ENCODE measurements at regions not wholly inside any gene's neighbourhood (a gene's known extent, or its start where the extent isn't known, plus 50 kb on each side); places are given as distances from the start of the nearest gene placed in this dataset.
"Not testable (repeated sequence)": the region's sequence is repeated elsewhere in the genome, so short reads cannot be mapped to it uniquely, and the experiment has no call there.

DNA sequence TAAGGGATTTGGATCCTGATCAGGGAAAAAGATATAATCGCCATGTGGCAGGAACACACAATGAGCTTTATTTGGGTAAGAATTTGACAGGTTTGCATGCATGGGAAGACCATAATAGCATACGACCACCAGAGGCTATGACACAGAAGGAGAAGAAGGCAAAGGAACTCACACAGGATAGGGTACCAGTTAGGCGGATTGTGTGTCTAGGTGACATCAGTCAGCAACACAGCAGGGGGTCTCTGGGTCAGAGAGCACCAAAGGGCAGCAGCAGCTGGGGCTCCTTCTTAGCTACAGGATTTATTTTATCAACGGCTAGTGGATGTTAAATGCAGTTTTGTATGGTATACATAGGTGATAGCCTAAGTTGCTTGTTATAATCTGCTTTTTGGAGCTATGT is 551.3 kb downstream of the KCNT2 start:
- intact Hi-C loops (cut with DNase I), result no loop called here
- Histone ChIP-seq H3K4me1 (no peaks in the 10 kb centered on the region), H3K27ac (no peak overlapping the region), H3K9me3 (no peaks in the 10 kb centered on the region), H3K4me3 (no peak overlapping the region), H3K36me3 (no peaks in the 10 kb centered on the region), H3K27me3 (no peaks in the 10 kb centered on the region)
- TF ChIP-seq POLR2A (IDR thresholded peaks at IDR 0.05), result no peak
- TF ChIP-seq, protein P1, sequence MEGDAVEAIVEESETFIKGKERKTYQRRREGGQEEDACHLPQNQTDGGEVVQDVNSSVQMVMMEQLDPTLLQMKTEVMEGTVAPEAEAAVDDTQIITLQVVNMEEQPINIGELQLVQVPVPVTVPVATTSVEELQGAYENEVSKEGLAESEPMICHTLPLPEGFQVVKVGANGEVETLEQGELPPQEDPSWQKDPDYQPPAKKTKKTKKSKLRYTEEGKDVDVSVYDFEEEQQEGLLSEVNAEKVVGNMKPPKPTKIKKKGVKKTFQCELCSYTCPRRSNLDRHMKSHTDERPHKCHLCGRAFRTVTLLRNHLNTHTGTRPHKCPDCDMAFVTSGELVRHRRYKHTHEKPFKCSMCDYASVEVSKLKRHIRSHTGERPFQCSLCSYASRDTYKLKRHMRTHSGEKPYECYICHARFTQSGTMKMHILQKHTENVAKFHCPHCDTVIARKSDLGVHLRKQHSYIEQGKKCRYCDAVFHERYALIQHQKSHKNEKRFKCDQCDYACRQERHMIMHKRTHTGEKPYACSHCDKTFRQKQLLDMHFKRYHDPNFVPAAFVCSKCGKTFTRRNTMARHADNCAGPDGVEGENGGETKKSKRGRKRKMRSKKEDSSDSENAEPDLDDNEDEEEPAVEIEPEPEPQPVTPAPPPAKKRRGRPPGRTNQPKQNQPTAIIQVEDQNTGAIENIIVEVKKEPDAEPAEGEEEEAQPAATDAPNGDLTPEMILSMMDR (IDR thresholded peaks at IDR 0.05), result no peak
- DNase-seq, result no peak
- ATAC-seq, result no peak
- 47 to 61% (median 48%) methylated on average over 4 of the region's 4 CpGs for WGBS, 4 donors

DNA sequence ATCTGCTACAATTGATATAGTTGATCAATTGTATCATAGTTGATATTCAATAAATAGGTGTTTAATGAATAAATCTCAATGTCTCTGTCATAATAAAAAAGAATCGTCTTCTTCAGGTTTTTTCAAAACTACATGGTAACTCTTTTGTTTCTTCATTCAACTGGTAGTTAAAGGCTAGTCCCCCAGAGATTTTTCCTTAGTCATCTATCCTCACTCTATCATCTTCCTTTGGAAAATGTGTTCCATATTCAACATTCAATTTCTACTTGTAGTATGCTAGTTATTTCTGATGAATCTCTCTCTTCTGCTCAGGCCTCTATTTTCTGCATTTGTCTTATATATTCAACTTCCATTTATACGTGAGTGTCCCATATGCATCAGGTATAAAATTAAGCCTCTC is 558.8 kb downstream of the KCNT2 start:
- WGBS, 4 donors, result 82 to 91% (median 87%) methylated on average over 2 of the region's 2 CpGs
- H3K27ac ChIP-seq, result no peak overlapping the region
- ATAC-seq, result no peak
- H3K9me3 ChIP-seq, result no peaks in the 10 kb centered on the region
- H3K4me1 ChIP-seq, result no peaks in the 10 kb centered on the region
- DNase-seq, result no peak
- intact Hi-C loops (cut with DNase I), result no loop called here
- no peaks in the 10 kb centered on the region for H3K36me3 ChIP-seq
- TF ChIP-seq, protein P1 (IDR thresholded peaks at IDR 0.05), result no peak
- no peak overlapping the region for H3K4me3 ChIP-seq
- H3K27me3 ChIP-seq, result no peaks in the 10 kb centered on the region

DNA sequence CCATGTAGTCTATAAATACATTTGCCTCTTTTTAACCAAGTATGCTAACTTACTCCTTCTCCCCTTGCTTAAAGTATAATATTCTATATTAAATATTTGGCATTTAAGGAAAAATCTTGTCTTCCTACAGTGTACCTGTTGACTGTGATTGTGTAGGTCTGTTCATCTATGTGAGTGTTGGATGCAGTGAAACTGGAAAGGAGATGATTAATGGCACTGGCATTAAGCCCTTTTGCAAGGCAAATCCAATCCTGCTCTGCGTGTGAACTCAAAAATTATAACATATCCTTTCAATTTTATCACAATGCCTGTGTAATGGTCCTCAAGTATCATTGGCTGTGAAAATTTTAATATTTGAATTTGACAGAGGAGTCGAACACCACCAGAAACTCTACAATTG is 565.0 kb downstream of the KCNT2 start:
- H3K27me3 ChIP-seq, result no peaks in the 10 kb centered on the region
- H3K9me3 ChIP-seq, result peaks cover 0 to 19% (median 8%) of the 10 kb centered on the region in 12 donors
- H3K27ac ChIP-seq, result no peak overlapping the region
- H3K4me3 ChIP-seq, result no peak overlapping the region
- DNase-seq (no peak), ATAC-seq (no peak)
- TF ChIP-seq, protein P1 (IDR thresholded peaks at IDR 0.05), result no peak
- TF ChIP-seq POLR2A (IDR thresholded peaks at IDR 0.05), result no peak
- H3K36me3 ChIP-seq, result no peaks in the 10 kb centered on the region
- intact Hi-C loops (cut with DNase I), result no loop called here
- 67 to 89% (median 82%) methylated on average over 2 of the region's 2 CpGs for WGBS, 4 donors
- no peaks in the 10 kb centered on the region for H3K4me1 ChIP-seq

DNA sequence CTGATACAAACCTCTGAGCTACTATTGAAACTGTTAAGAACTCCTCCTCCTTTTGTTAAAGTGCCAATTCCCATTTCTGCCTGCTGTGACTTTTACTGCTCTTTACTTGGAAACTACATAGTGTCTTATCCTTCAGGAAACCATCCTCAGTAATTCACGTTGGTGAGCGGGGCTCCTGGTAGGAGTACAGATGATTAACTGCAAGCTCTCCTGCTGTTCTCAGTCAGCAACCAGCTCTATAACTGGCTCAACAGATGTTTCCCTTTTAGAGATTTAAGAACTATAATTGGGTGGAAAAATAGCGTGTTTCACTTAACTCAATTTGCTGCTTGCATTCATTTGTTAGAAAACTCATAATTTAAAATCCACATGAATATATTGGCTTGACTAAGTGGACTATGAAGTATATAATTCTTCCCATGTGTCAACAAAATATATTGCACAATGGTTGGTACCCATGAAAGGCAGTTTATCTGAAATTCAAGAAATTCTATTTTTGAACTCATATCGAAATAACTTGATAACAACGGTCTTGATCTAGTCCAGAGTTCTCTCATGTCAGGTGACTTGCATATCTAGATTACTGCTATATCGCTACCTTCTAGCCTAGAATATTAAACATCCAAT is 574.0 kb downstream of the KCNT2 start:
- 32 to 38% (median 33%) methylated on average over 6 of the region's 6 CpGs for WGBS, 4 donors
- no peaks in the 10 kb centered on the region for H3K36me3 ChIP-seq
- DNase-seq (no peak), ATAC-seq (no peak)
- TF ChIP-seq, protein P1 (IDR thresholded peaks at IDR 0.05), result no peak
- no peak for TF ChIP-seq POLR2A (IDR thresholded peaks at IDR 0.05)
- no peak overlapping the region for H3K27ac ChIP-seq
- H3K27me3 ChIP-seq, result no peaks in the 10 kb centered on the region
- no peaks in the 10 kb centered on the region for H3K4me1 ChIP-seq
- intact Hi-C loops (cut with DNase I), result no loop called here
- peaks cover 0 to 3% (median 0%) of the 10 kb centered on the region in 12 donors for H3K9me3 ChIP-seq
- no peak overlapping the region for H3K4me3 ChIP-seq

DNA sequence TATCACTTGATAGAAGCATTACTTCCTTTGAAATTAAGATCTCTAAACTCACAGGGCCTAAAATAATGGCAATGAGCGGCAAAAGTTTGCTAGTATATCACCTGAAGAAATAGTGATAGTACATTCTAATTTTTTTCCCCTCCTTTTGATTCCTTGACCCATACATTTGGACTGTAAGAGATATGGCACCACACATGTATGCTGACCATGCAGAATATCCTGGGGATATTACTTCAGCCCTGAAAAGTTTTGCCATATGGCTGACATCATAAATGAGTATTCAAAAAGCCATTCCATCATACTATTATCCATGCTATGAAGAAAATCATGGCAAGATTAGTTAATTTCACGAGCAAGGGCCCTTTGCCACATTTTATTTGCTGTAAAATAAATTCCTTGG is 576.9 kb downstream of the KCNT2 start:
- DNase-seq; H3K9me3 ChIP-seq; H3K4me1 ChIP-seq; H3K4me3 ChIP-seq; H3K27me3 ChIP-seq; H3K36me3 ChIP-seq; ATAC-seq; intact Hi-C loops (cut with DNase I); H3K27ac ChIP-seq: not testable (repeated sequence)
- WGBS, 4 donors, result 58 to 71% (median 64%) methylated on average over 2 of the region's 2 CpGs

All from heart left ventricle (tissue), 16 donors.